ENCODE measurements at regions not wholly inside any gene's neighbourhood (a gene's known extent, or its start where the extent isn't known, plus 50 kb on each side); places are given as distances from the start of the nearest gene placed in this dataset.

GRCh38 chr17:55659661-55660060, 63.0 kb downstream of the TMEM100 start:
- Histone ChIP-seq H4K20me1 (ENCODE audit: insufficient read depth) (no peaks in the 10 kb centered on the region), H3K27ac (ENCODE audit: low read depth in 2 of 2, low read length in 1 of 2) (no peak overlapping the region), H3K9me2 (no peaks in the 10 kb centered on the region), H3K4me1 (ENCODE audit: control insufficient read depth in 1 of 2, insufficient read depth in 2 of 2, low read depth in 1 of 2, low read length in 1 of 2) (peaks cover 12 to 30% of the 10 kb centered on the region in 2 experiments; a peak in 3 of 4 replicates), H2AFZ (ENCODE audit: low read depth) (no peak overlapping the region), H3K4me2 (no peak overlapping the region), H3K9ac (no peak overlapping the region), H3K79me2 (ENCODE audit: insufficient read depth) (no peaks in the 10 kb centered on the region), H3K9me3 (no peaks in the 10 kb centered on the region), H3K36me3 (replicated peaks in 1 of 2; ENCODE audit: control insufficient read depth in 1 of 2, insufficient read depth in 2 of 2, low read length in 1 of 2) (no peaks in the 10 kb centered on the region), H3F3A (replicated peaks; ENCODE audit: insufficient read depth) (no peaks in the 10 kb centered on the region), H3K27me3 (ENCODE audit: insufficient read depth) (no peaks in the 10 kb centered on the region), H3K4me3 (ENCODE audit: low read depth in 2 of 2, low read length in 1 of 2) (no peak overlapping the region)
- 35% methylated on average over 2 of the region's 2 CpGs for WGBS (ENCODE audit: low lambda C conversion rate)
- POLR2A ChIA-PET: no interaction called here
- TF ChIP-seq MXI1 (IDR thresholded peaks at IDR 0.05; ENCODE audit: low read depth, low read length) (no peak), MAX (IDR thresholded peaks at IDR 0.05; ENCODE audit: low read depth) (no peak), TAF1 (IDR thresholded peaks at IDR 0.05; ENCODE audit: borderline replicate concordance, low read depth, low read length) (no peak), YY1 (IDR thresholded peaks at IDR 0.05; ENCODE audit: low read depth) (no peak), CTCF (IDR thresholded peaks at IDR 0.05) (no peak), NFIC (IDR thresholded peaks at IDR 0.05; ENCODE audit: borderline replicate concordance) (no peak), TEAD4 (IDR thresholded peaks at IDR 0.05; ENCODE audit: borderline replicate concordance, insufficient read depth) (no peak), FOSL2 (IDR thresholded peaks at IDR 0.05; ENCODE audit: borderline replicate concordance, low read depth) (no peak), TCF12 (IDR thresholded peaks at IDR 0.05) (no peak), FOXJ3 (CRISPR knock-in tag; IDR thresholded peaks at IDR 0.05) (no peak), RXRA (IDR thresholded peaks at IDR 0.05; ENCODE audit: borderline replicate concordance, low read depth) (no peak), GATA2 (CRISPR knock-in tag; IDR thresholded peaks at IDR 0.05) (no peak), SIN3A (IDR thresholded peaks at IDR 0.05; ENCODE audit: borderline replicate concordance, low read depth, low read length) (no peak), JUND (IDR thresholded peaks at IDR 0.05) (no peak), RFX5 (IDR thresholded peaks at IDR 0.05; ENCODE audit: low read length) (no peak)
- no peak for DNase-seq
- CTCF ChIA-PET: interaction anchor here (0.9 to 3.4 kb wide), 4 partner anchors 12 to 59 kb away, joined by 3 to 13 read pairs (median 7); no protein-coding TSS in a partner anchor

GRCh38 chr17:55655777-55656176, 66.9 kb downstream of the TMEM100 start:
- ChIA-PET POLR2A (no interaction called here), CTCF (interaction anchor here (0.6 to 3.1 kb wide), 8 partner anchors 9 to 440 kb away, joined by 3 to 14 read pairs (median 4); no protein-coding TSS in a partner anchor)
- H3K4me1 ChIP-seq (ENCODE audit: control insufficient read depth in 1 of 2, insufficient read depth in 2 of 2, low read depth in 1 of 2, low read length in 1 of 2): peaks cover 6 to 20% of the 10 kb centered on the region in 2 experiments; a peak in 3 of 4 replicates

More at GRCh38 chr17:55655777-55656176, 66.9 kb downstream of the TMEM100 start:
- no peak overlapping the region for H3K4me3 ChIP-seq (ENCODE audit: low read depth in 2 of 2, low read length in 1 of 2)
- H3K79me2 ChIP-seq (ENCODE audit: insufficient read depth): no peaks in the 10 kb centered on the region
- H3K9me2 ChIP-seq: no peaks in the 10 kb centered on the region
- no peaks in the 10 kb centered on the region for H3K27me3 ChIP-seq (ENCODE audit: insufficient read depth)
- no peak for DNase-seq
- H3K9me3 ChIP-seq: no peaks in the 10 kb centered on the region
- no peaks in the 10 kb centered on the region for H3F3A ChIP-seq (replicated peaks; ENCODE audit: insufficient read depth)
- TF ChIP-seq PBX3 (IDR thresholded peaks at IDR 0.05): no peak
- peak; percentile 55; the same call in 1 of the 2 replicates for TF ChIP-seq RCOR1 (IDR thresholded peaks at IDR 0.05; ENCODE audit: low read length)
- peak; percentile 47 for TF ChIP-seq GATA2 (CRISPR knock-in tag; IDR thresholded peaks at IDR 0.05)
- peak; percentile 10; the same call in 1 of the 2 replicates for TF ChIP-seq RAD21 (IDR thresholded peaks at IDR 0.05; ENCODE audit: low read length)
- TF ChIP-seq EP300 (IDR thresholded peaks at IDR 0.05; ENCODE audit: borderline replicate concordance in 1 of 2, low read depth in 1 of 2, low read length in 1 of 2): peak in 1 of 2 experiments; percentile 70; a peak in 1 of 4 replicates
- TF ChIP-seq MXI1 (IDR thresholded peaks at IDR 0.05; ENCODE audit: low read depth, low read length): no peak
- peak overlapping the region in 1 of 2 experiments; percentile 88; a peak in 2 of 4 replicates for H3K27ac ChIP-seq (ENCODE audit: low read depth in 2 of 2, low read length in 1 of 2)
- H2AFZ ChIP-seq (ENCODE audit: low read depth): no peak overlapping the region
- H3K36me3 ChIP-seq (replicated peaks in 1 of 2; ENCODE audit: control insufficient read depth in 1 of 2, insufficient read depth in 2 of 2, low read length in 1 of 2): no peaks in the 10 kb centered on the region
- H4K20me1 ChIP-seq (ENCODE audit: insufficient read depth): no peaks in the 10 kb centered on the region
- no peak overlapping the region for H3K9ac ChIP-seq
- H3K4me2 ChIP-seq: no peak overlapping the region
